Heart left ventricle (tissue), 13 donors: ENCODE measurements at regions not wholly inside any gene's neighbourhood (a gene's known extent, or its start where the extent isn't known, plus 50 kb on each side); places are given as distances from the start of the nearest gene placed in this dataset.

Source experiments
- POLR2A ChIP-seq, 2 donors: fragments of 450-650 bp; IDR thresholded peaks; one replicate each; pipeline ENCODE4 v1.6.1; 2017; ENCODE audit warnings: antibody characterized with exemption in 2 of 2, mild to moderate bottlenecking in 2 of 2, moderate library complexity in 2 of 2
- TF ChIP-seq, protein P1 (sequence below), 12 donors: fragments of 200-600 bp; sonication (generic) in 4 of 12; IDR thresholded peaks; one replicate each; pipeline versions ENCODE4 v1.5.0 to v1.8.0; 2018 to 2022; ENCODE audit warnings: antibody characterized with exemption in 12 of 12, mild to moderate bottlenecking in 5 of 12
- donor health status: ischemic (EF 13 %, LVEDD 7.1; RV severe dilation, severe dysfunction).
- donor health status: DM: no; HTN: yes; CAD: no.
- donor health status: DM: no; HTN: no; CAD: no.
- donor health status: ischemic (EF 25% LVEDD 6.9; RV normal size, moderate dysfunction).
- donor health status: ischemic (EF 25% LVEDD 5.7; RV mildly dilated, moderate dysfunction).
- donor health status: ischemic (EF 35%, LVEDD 5.7; RV mildly dilated, moderate dysfunction).
- donor health status: nonischemic (EF 11% LVEDD 7.7; RV severe dilation, severe dysfunction).
- donor health status: DM: yes; HTN: yes; CAD: no.
- donor health status: PGD.
- donor health status: ischemic (EF 29% LVEDD 5.4; RV normal size, mild dysfunction).
- donor health status: nonischemic (EF 23%, LVEDD 6.1; RV moderate dilation, normal function).

DNA sequence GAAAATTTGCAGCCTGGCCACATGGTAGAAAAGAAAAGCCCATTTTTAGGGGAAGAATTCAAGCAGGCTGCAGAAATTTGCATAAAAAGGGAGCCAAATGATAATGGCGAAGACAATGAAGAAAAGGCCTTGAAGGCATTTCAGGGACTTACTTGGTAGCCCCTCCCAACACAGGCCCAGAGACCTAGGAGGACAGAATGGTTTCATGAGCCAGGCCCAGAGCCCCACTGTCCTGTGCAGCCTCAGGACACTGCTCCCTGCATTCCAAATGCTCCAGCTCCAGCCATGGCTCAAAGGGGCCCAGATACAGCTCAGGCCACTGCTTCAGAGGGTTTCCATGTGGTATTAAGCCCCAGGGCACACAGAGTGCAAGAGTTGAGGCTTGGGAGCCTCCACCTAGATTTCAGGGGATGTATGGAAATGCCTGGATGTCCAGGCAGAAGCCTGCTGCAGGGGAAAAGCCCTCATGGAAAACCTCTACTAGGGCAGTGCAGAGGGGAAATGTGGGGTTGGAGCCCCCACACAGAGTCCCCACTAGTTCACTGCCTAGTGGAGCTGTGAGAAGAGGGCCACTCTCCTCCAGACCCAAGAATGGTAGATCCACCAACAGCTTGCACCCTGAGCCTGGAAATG, 271.7 kb upstream of the KLF3 start:
- TF ChIP-seq, protein P1, sequence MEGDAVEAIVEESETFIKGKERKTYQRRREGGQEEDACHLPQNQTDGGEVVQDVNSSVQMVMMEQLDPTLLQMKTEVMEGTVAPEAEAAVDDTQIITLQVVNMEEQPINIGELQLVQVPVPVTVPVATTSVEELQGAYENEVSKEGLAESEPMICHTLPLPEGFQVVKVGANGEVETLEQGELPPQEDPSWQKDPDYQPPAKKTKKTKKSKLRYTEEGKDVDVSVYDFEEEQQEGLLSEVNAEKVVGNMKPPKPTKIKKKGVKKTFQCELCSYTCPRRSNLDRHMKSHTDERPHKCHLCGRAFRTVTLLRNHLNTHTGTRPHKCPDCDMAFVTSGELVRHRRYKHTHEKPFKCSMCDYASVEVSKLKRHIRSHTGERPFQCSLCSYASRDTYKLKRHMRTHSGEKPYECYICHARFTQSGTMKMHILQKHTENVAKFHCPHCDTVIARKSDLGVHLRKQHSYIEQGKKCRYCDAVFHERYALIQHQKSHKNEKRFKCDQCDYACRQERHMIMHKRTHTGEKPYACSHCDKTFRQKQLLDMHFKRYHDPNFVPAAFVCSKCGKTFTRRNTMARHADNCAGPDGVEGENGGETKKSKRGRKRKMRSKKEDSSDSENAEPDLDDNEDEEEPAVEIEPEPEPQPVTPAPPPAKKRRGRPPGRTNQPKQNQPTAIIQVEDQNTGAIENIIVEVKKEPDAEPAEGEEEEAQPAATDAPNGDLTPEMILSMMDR (IDR thresholded peaks at IDR 0.05) = no peak
- no peak for TF ChIP-seq POLR2A (IDR thresholded peaks at IDR 0.05)
